Left colon (tissue), 2 donors: ENCODE measurements at regions not wholly inside any gene's neighbourhood (a gene's known extent, or its start where the extent isn't known, plus 50 kb on each side); places are given as distances from the start of the nearest gene placed in this dataset.
A peak's percentile ranks its signal among the peaks of the same experiment; 100 is the strongest.
"Not testable (repeated sequence)": the region's sequence is repeated elsewhere in the genome, so short reads cannot be mapped to it uniquely, and the experiment has no call there.

Experiments
- ATAC-seq: fragments of 200-7000 bp; cut with Tn5 transposase; one replicate; pipeline ENCODE4 v1.9.1; 2020; ENCODE audit warnings: mild to moderate bottlenecking, moderate library complexity
- DNase-seq, 2 donors: peaks; one replicate each; pipeline ENCODE4 v3.0.0-alpha.2; 2020
- intact Hi-C, 2 donors: fragments of 100-400 bp; cut with DNase I in 1 of 2; cut with micrococcal nuclease in 1 of 2; formaldehyde crosslinking; loops; one replicate each; pipeline versions ENCODE4 v1.11.2 to v1.14.0; 2022; cut with DNase I, micrococcal nuclease
- donor health status: DM: no; HTN: no; CAD: no.
- donor health status: DM: yes; HTN: yes; CAD: no.

GRCh38 chr22:47865626-47866025 lies 1103.2 kb downstream of the TBC1D22A start:
- ATAC-seq, result no peak
- no peak for DNase-seq
- intact Hi-C loops, result no loop called here

- ATAC-seq, result no peak
- intact Hi-C loops, result no loop called here
- DNase-seq, result no peak
Observed at GRCh38 chr22:47862394-47862793, 1099.9 kb downstream of the TBC1D22A start.

- DNase-seq, intact Hi-C loops, ATAC-seq: not testable (repeated sequence)
Observed at GRCh38 chr22:47860907-47861306, 1098.5 kb downstream of the TBC1D22A start.

GRCh38 chr22:47859881-47860525 lies 1097.6 kb downstream of the TBC1D22A start:
- DNase-seq, result no peak
- intact Hi-C loops, result no loop called here
- ATAC-seq, result no peak

- intact Hi-C loops, result no loop called here
- ATAC-seq (no peak), DNase-seq (no peak)
Observed at GRCh38 chr22:47858773-47859306, 1096.4 kb downstream of the TBC1D22A start.

GRCh38 chr22:47854680-47855079 lies 1092.2 kb downstream of the TBC1D22A start:
- DNase-seq (no peak), ATAC-seq (no peak)
- intact Hi-C loops, result no loop called here

GRCh38 chr22:47854251-47854650 lies 1091.8 kb downstream of the TBC1D22A start:
- no peak for DNase-seq

GRCh38 chr22:47853750-47854149 lies 1091.3 kb downstream of the TBC1D22A start:
- intact Hi-C loops, result no loop called here
- ATAC-seq (no peak), DNase-seq (no peak)

More at GRCh38 chr22:47854251-47854650, 1091.8 kb downstream of the TBC1D22A start:
- ATAC-seq, result no peak
- intact Hi-C loops, result no loop called here

GRCh38 chr22:47851586-47851985 lies 1089.1 kb downstream of the TBC1D22A start:
- ATAC-seq, result no peak

GRCh38 chr22:47850644-47851151 lies 1088.2 kb downstream of the TBC1D22A start:
- intact Hi-C loops, result no loop called here
- no peak for ATAC-seq
- DNase-seq, result no peak

More at GRCh38 chr22:47851586-47851985, 1089.1 kb downstream of the TBC1D22A start:
- no peak for DNase-seq
- intact Hi-C loops, result no loop called here

- no peak for DNase-seq
- intact Hi-C loops, result no loop called here
- ATAC-seq, result no peak
Observed at GRCh38 chr22:47849576-47849975, 1087.1 kb downstream of the TBC1D22A start.

GRCh38 chr22:47848184-47848920 lies 1085.9 kb downstream of the TBC1D22A start:
- ATAC-seq (no peak), DNase-seq (no peak)
- intact Hi-C loops, result no loop called here

- DNase-seq (no peak), ATAC-seq (no peak)
- intact Hi-C loops, result no loop called here
Observed at GRCh38 chr22:47847131-47847890, 1084.9 kb downstream of the TBC1D22A start.

GRCh38 chr22:47846206-47846605 lies 1083.8 kb downstream of the TBC1D22A start:
- ATAC-seq (no peak), DNase-seq (no peak)
- intact Hi-C loops, result no loop called here

- DNase-seq (peak in 1 of 2 donors; percentile 4), ATAC-seq (no peak)
- intact Hi-C loops, result no loop called here
Observed at GRCh38 chr22:47842119-47842518, 1079.7 kb downstream of the TBC1D22A start.

- no peak for ATAC-seq
- DNase-seq, result no peak
- intact Hi-C loops, result no loop called here
Observed at GRCh38 chr22:47841156-47841555, 1078.7 kb downstream of the TBC1D22A start.

GRCh38 chr22:47839595-47840227 lies 1077.3 kb downstream of the TBC1D22A start:
- no peak for DNase-seq
- intact Hi-C loops, result no loop called here
- no peak for ATAC-seq

- ATAC-seq, result peak; percentile 26
- no peak for DNase-seq
- intact Hi-C loops, result no loop called here
Observed at GRCh38 chr22:47837703-47838102, 1075.3 kb downstream of the TBC1D22A start.

GRCh38 chr22:47836957-47837356 lies 1074.5 kb downstream of the TBC1D22A start:
- no peak for ATAC-seq
- DNase-seq, result no peak
- intact Hi-C loops, result no loop called here
